Suprapubic skin (tissue), 4 donors: ENCODE measurements at regions not wholly inside any gene's neighbourhood (a gene's known extent, or its start where the extent isn't known, plus 50 kb on each side); places are given as distances from the start of the nearest gene placed in this dataset.

Experiments
- DNase-seq, 2 donors: peaks; one replicate each; pipeline ENCODE4 v3.0.0-alpha.2; 2019; ENCODE audit warnings: low spot score in 2 of 2
- H3K27ac ChIP-seq: fragments of 200-600 bp; sonication (generic); one replicate; pipeline ENCODE4 v1.5.1; 2019
- H3K27me3 ChIP-seq: fragments of 200-600 bp; sonication (generic); one replicate; pipeline ENCODE4 v1.5.1; 2019
- H3K36me3 ChIP-seq: fragments of 200-600 bp; sonication (generic); one replicate; pipeline ENCODE4 v1.5.1; 2019
- H3K4me1 ChIP-seq: fragments of 200-600 bp; sonication (generic); one replicate; pipeline ENCODE4 v1.5.1; 2019
- H3K4me3 ChIP-seq: fragments of 200-600 bp; sonication (generic); one replicate; pipeline ENCODE4 v1.5.1; 2019; ENCODE audit warnings: mild to moderate bottlenecking
- H3K9me3 ChIP-seq: fragments of 200-600 bp; sonication (generic); one replicate; pipeline ENCODE4 v1.5.1; 2019
- CTCF ChIP-seq, 2 donors: fragments of 200-600 bp in 1 of 2; fragments of 450-650 bp in 1 of 2; sonication (generic) in 1 of 2; IDR thresholded peaks; one replicate each; pipeline ENCODE4 v1.5.1; 2016 to 2019; ENCODE audit warnings: antibody characterized with exemption in 2 of 2, mild to moderate bottlenecking in 1 of 2, moderate library complexity in 1 of 2
- EP300 ChIP-seq: sonication (generic); formaldehyde crosslinking; IDR thresholded peaks from one replicate; pipeline ENCODE4 v1.6.1; 2017; ENCODE audit warnings: antibody characterized with exemption
- POLR2A ChIP-seq, 2 donors: fragments of 450-650 bp; IDR thresholded peaks; one replicate each; pipeline ENCODE4 v1.6.1; 2017; ENCODE audit warnings: antibody characterized with exemption in 2 of 2, mild to moderate bottlenecking in 2 of 2, moderate library complexity in 2 of 2
- POLR2AphosphoS5 ChIP-seq, 3 donors: sonication (generic); formaldehyde crosslinking; IDR thresholded peaks; one replicate each; pipeline ENCODE4 v1.6.1; 2017; ENCODE audit warnings: antibody characterized with exemption in 3 of 3
- WGBS: methylation state at CpG from one replicate; pipeline ENCODE4 v1.1.5; 2018; 5-methylcytosine and 5-hydroxymethylcytosine counted together

GRCh38 chr6:5937936-5938706 lies 68.6 kb downstream of the NRN1 start:
- Histone ChIP-seq H3K4me1 (peaks cover 7% of the 10 kb centered on the region), H3K27me3 (peaks cover 4% of the 10 kb centered on the region), H3K27ac (no peak overlapping the region), H3K36me3 (no peaks in the 10 kb centered on the region), H3K4me3 (no peak overlapping the region), H3K9me3 (no peaks in the 10 kb centered on the region)
- WGBS = 71% methylated on average over 16 of the region's 19 CpGs
- DNase-seq = no peak
- TF ChIP-seq CTCF (IDR thresholded peaks at IDR 0.05) = no peak
- TF ChIP-seq POLR2A (IDR thresholded peaks at IDR 0.05) = no peak
- no peak for TF ChIP-seq EP300
- no peak for TF ChIP-seq POLR2AphosphoS5 (IDR thresholded peaks at IDR 0.05)

DNA sequence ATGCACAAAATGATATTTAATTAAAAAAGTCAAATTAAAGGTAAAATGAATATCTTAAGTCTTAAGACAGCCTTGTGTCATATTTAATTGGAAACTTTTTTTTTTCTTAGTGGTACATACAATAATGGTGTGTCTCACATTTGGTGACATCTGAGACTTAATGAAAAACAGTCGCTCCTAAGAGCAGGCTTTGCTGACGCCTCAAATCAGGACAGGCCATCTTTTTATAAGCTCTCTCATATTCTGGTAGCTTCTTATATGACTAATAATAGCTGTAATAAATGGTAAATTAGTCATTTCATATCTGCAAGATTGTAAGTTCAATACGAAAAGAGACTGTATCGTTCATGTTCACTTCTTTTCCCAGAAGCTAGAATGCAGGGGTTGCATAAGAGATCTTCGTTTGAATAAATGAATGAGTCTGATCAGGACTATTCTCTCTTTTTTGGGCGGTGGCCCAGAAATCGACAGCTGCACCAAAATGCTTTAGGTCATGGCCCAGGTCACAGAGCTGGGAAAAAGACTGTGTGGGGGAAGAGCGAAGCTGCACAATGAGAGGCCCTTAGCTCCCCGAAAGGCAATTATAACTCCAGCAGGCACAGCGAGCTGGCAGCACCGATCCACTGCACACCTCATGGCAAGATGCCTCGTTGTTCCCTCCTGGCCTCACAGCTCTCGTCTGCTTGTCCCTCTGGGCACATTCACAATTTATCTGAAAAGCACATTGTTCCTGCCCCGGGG lies 69.4 kb downstream of the NRN1 start:
- peaks cover 7% of the 10 kb centered on the region for H3K4me1 ChIP-seq
- peaks cover 11% of the 10 kb centered on the region for H3K27me3 ChIP-seq
- 29% methylated on average over 12 of the region's 14 CpGs for WGBS
- TF ChIP-seq CTCF (IDR thresholded peaks at IDR 0.05) (no peak), EP300 (no peak), POLR2A (IDR thresholded peaks at IDR 0.05) (no peak), POLR2AphosphoS5 (IDR thresholded peaks at IDR 0.05) (no peak)
- H3K4me3 ChIP-seq = no peak overlapping the region
- no peaks in the 10 kb centered on the region for H3K36me3 ChIP-seq
- no peak for DNase-seq
- H3K9me3 ChIP-seq = no peaks in the 10 kb centered on the region
- H3K27ac ChIP-seq = no peak overlapping the region

DNA sequence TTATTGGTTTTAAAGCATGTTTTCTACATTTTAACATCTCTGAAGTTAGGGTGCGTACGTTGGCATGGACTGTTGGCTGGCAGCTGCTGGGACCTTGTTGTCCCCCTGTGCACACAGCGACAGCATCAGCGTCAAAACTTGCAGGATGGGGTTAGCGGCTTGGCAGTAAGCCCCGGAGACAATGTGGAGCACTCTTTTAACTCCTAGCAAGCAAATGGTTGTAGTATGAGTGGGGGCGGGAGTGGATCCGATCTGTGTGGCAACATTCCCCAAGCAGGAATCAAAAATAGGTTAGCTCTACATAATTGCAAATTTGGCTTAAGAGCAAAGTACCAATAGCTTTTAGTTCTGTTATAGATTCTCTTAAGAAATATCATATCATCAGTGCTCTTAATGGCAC lies 70.1 kb downstream of the NRN1 start:
- DNase-seq = no peak
- Histone ChIP-seq H3K27ac (no peak overlapping the region), H3K36me3 (no peaks in the 10 kb centered on the region), H3K4me3 (no peak overlapping the region), H3K27me3 (peaks cover 13% of the 10 kb centered on the region), H3K4me1 (peaks cover 7% of the 10 kb centered on the region), H3K9me3 (no peaks in the 10 kb centered on the region)
- TF ChIP-seq CTCF (IDR thresholded peaks at IDR 0.05) (no peak), POLR2AphosphoS5 (IDR thresholded peaks at IDR 0.05) (no peak), POLR2A (IDR thresholded peaks at IDR 0.05) (no peak), EP300 (no peak)
- 53% methylated on average over 8 of the region's 8 CpGs for WGBS

DNA sequence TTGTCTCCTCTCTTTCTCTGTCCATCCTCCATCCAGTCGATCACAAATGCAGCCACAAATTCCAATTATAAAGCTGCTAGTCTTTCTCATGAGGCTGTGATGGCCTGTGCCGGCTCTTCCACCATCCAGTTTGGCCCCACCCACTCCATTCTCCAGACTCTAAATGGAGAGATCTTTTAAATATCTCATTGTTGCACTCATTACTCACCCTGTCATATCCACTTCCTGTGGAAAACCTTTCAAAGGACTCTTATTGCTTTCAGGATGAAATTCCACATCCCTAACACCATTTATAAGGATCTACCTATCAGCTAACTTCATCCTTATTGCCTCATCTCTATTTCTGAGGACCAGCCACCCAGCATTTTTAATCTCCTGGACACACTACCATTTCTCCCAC lies 70.6 kb downstream of the NRN1 start:
- Histone ChIP-seq H3K27me3 (peaks cover 13% of the 10 kb centered on the region), H3K36me3 (no peaks in the 10 kb centered on the region), H3K9me3 (no peaks in the 10 kb centered on the region), H3K4me1 (peaks cover 5% of the 10 kb centered on the region), H3K27ac (no peak overlapping the region), H3K4me3 (no peak overlapping the region)
- 70% methylated on average over 2 of the region's 2 CpGs for WGBS
- DNase-seq = no peak
- no peak for TF ChIP-seq EP300
- no peak for TF ChIP-seq POLR2A (IDR thresholded peaks at IDR 0.05)
- TF ChIP-seq CTCF (IDR thresholded peaks at IDR 0.05) = no peak
- TF ChIP-seq POLR2AphosphoS5 (IDR thresholded peaks at IDR 0.05) = no peak

- H3K9me3 ChIP-seq = no peaks in the 10 kb centered on the region
- TF ChIP-seq POLR2A (IDR thresholded peaks at IDR 0.05) = no peak
- no peak for TF ChIP-seq EP300
- no peak overlapping the region for H3K4me3 ChIP-seq
- H3K36me3 ChIP-seq = no peaks in the 10 kb centered on the region
- H3K27me3 ChIP-seq = peaks cover 13% of the 10 kb centered on the region
- H3K27ac ChIP-seq = no peak overlapping the region
- DNase-seq = no peak
- no peaks in the 10 kb centered on the region for H3K4me1 ChIP-seq
- WGBS = 53% methylated on average over 2 of the region's 2 CpGs
Observed at GRCh38 chr6:5930968-5931367, 75.8 kb downstream of the NRN1 start.
